ENCODE measurements at regions not wholly inside any gene's neighbourhood (a gene's known extent, or its start where the extent isn't known, plus 50 kb on each side); places are given as distances from the start of the nearest gene placed in this dataset.
A peak's percentile ranks its signal among the peaks of the same experiment; 100 is the strongest.
"Not testable (repeated sequence)": the region's sequence is repeated elsewhere in the genome, so short reads cannot be mapped to it uniquely, and the experiment has no call there.

DNA sequence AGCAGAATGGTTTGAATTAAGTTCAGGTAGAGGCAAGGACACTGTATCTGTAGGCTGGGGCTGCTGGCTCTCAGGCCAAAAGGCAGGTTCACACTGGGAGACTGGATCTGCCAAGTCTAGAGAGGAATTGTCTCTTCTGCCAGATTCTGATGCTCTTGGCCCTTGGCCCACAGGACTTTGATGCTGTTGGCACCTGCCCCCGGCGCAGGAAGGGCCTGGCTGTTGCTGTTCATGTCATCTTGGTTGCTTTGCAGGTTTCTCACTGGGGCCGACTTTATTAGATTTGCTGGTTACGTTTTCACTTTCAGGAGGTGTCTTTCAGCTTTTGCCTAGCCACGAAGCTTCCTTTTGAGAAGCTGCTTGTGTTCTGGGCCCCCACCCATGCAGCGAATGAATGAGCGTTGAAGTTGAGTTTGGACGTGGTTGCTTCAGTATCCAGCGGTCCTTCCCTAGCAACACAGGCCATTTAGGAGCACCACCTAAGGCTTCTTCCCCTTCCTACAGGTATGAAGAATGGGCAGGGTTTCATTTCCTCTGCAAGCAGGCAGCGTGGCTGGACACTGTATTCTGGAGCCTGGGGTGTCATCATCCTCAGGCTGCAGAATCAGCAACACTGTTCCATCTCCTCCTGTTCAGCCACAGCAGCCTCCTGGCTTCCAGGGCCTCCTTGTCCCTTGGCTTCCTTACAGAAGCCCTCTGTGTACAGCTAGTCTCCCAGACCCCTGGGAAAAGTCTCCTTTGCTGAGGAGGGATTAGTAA is 65.6 kb upstream of the PRR23C start:
- intact Hi-C loops (cut with DNase I), result no loop called here
- TF ChIP-seq POLR2A (IDR thresholded peaks at IDR 0.05), result no peak
- TF ChIP-seq CTCF (IDR thresholded peaks at IDR 0.05), result no peak
- Histone ChIP-seq H3K27me3 (no peaks in the 10 kb centered on the region), H3K36me3 (replicated peaks in 1 of 2; ENCODE audit: insufficient read depth in 1 of 2, low read depth in 2 of 2) (no peaks in the 10 kb centered on the region), H3K4me3 (no peak overlapping the region), H3K27ac (no peak overlapping the region), H3K9me3 (no peaks in the 10 kb centered on the region), H3K4me1 (peaks cover 30% of the 10 kb centered on the region)
- ATAC-seq (no peak), DNase-seq (peak in 1 of 4 donors; percentile 26)
- 73 to 82% methylated on average over 10 of the region's 10 CpGs for WGBS, 2 donors

DNA sequence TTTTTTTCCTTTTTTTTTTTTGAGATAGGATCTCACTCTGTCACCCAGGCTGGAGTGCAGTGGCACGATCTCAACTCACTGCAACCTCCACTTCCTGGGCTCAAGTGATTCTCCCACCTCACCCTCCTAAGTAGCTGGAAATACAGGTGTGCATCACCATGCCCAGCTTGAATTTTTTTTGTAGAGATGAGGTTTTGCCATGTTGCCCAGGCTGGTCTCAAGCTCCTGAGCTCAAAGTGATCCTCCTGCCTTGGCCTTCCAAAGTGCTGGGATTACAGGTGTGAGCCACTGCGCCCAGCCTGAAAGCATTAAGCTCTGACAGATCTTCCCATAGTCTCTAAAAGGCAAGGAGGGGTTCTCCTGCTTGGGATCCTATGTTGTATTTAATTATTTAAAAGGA is 66.2 kb upstream of the PRR23C start:
- intact Hi-C loops (cut with DNase I); DNase-seq: not testable (repeated sequence)
- WGBS, 2 donors, result 68 to 79% methylated on average over 2 of the region's 2 CpGs

GRCh38 chr3:139111392-139112229 is 66.9 kb upstream of the PRR23C start:
- peaks cover 16% of the 10 kb centered on the region for H3K4me1 ChIP-seq
- no peak for TF ChIP-seq POLR2A (IDR thresholded peaks at IDR 0.05)
- peak; percentile 50 to 84 (median 81) for TF ChIP-seq CTCF (IDR thresholded peaks at IDR 0.05)
- H3K27ac ChIP-seq, result no peak overlapping the region
- no peaks in the 10 kb centered on the region for H3K36me3 ChIP-seq (replicated peaks in 1 of 2; ENCODE audit: insufficient read depth in 1 of 2, low read depth in 2 of 2)
- WGBS, 2 donors, result 7 to 10% methylated on average over 7 to 12 of the region's 13 CpGs
- H3K27me3 ChIP-seq, result no peaks in the 10 kb centered on the region
- DNase-seq, result peak; percentile 67 to 79 (median 78)
- intact Hi-C loops (cut with DNase I), result no loop called here
- no peaks in the 10 kb centered on the region for H3K9me3 ChIP-seq
- H3K4me3 ChIP-seq, result no peak overlapping the region
- peak; percentile 83 for ATAC-seq

More for the DNA sequence above, 66.2 kb upstream of the PRR23C start:
- not testable (repeated sequence) for H3K36me3 ChIP-seq (replicated peaks in 1 of 2; ENCODE audit: insufficient read depth in 1 of 2, low read depth in 2 of 2); H3K4me3 ChIP-seq; H3K27me3 ChIP-seq; H3K9me3 ChIP-seq; H3K27ac ChIP-seq; ATAC-seq
- peaks cover 23% of the 10 kb centered on the region for H3K4me1 ChIP-seq

DNA sequence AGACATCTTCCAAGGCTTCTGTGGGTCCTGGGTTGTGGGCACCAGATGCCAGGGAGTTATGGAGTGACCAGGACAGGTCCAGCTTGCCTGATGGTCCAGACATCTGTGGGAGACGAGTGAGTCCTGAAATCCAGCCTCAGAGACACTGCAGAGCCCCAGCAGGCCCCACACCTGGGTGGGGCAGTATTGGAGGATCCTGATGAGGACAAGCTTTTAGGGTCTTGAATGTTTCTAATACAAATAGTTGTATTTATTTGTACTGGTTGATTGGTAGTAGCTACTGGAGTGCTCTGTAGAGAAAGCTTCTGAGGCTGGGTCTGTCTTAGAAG is 67.5 kb upstream of the PRR23C start:
- no peak overlapping the region for H3K4me3 ChIP-seq
- no peaks in the 10 kb centered on the region for H3K27me3 ChIP-seq
- intact Hi-C loops (cut with DNase I), result no loop called here
- ATAC-seq (no peak), DNase-seq (no peak)
- no peak for TF ChIP-seq POLR2A (IDR thresholded peaks at IDR 0.05)
- no peak for TF ChIP-seq CTCF (IDR thresholded peaks at IDR 0.05)
- WGBS, 2 donors, result 0% methylated on average over 1 of the region's 1 CpG
- H3K36me3 ChIP-seq (replicated peaks in 1 of 2; ENCODE audit: insufficient read depth in 1 of 2, low read depth in 2 of 2), result no peaks in the 10 kb centered on the region
- H3K4me1 ChIP-seq, result peaks cover 10% of the 10 kb centered on the region
- no peaks in the 10 kb centered on the region for H3K9me3 ChIP-seq
- no peak overlapping the region for H3K27ac ChIP-seq

GRCh38 chr3:139113231-139113992 is 68.7 kb upstream of the PRR23C start:
- no peaks in the 10 kb centered on the region for H3K27me3 ChIP-seq
- WGBS, 2 donors, result 71% methylated on average over 7 of the region's 7 CpGs
- H3K9me3 ChIP-seq, result no peaks in the 10 kb centered on the region
- peaks cover 5% of the 10 kb centered on the region for H3K4me1 ChIP-seq
- H3K27ac ChIP-seq, result no peak overlapping the region
- no peaks in the 10 kb centered on the region for H3K36me3 ChIP-seq (replicated peaks in 1 of 2; ENCODE audit: insufficient read depth in 1 of 2, low read depth in 2 of 2)
- no peak overlapping the region for H3K4me3 ChIP-seq
- no peak for TF ChIP-seq POLR2A (IDR thresholded peaks at IDR 0.05)
- peak in 1 of 7 experiments; percentile 4 for TF ChIP-seq CTCF (IDR thresholded peaks at IDR 0.05)
- peak; percentile 24 for ATAC-seq
- intact Hi-C loops (cut with DNase I), result no loop called here
- no peak for DNase-seq
